Keratinocyte (primary cell): ENCODE measurements at regions not wholly inside any gene's neighbourhood (a gene's known extent, or its start where the extent isn't known, plus 50 kb on each side); places are given as distances from the start of the nearest gene placed in this dataset.

Experiments
- DNase-seq: peaks from one replicate; pipeline ENCODE4 v3.0.0-alpha.2; 2011; ENCODE audit warnings: low read depth, missing footprints, low spot score
- FAIRE-seq: peaks from 2 replicates; lab custom pipeline; 2011; peaks lifted over from hg19 to GRCh38; lab: Jason Lieb, UNC
- H2AFZ ChIP-seq: 2 replicates; pipeline ENCODE4 v1.6.0; 2012; ENCODE audit warnings: low read length, control low read depth, inconsistent platforms; ENCODE audit not compliant: control insufficient read depth
- H3K27ac ChIP-seq: 2 replicates; pipeline ENCODE4 v1.5.1; 2011; ENCODE audit warnings: low read length; ENCODE audit not compliant: control insufficient read depth, insufficient read depth
- H3K27me3 ChIP-seq: 3 replicates; pipeline ENCODE4 v1.6.0; 2011; ENCODE audit warnings: low read length; ENCODE audit not compliant: control insufficient read depth, insufficient read depth; ENCODE audit errors: extremely low read depth
- H3K36me3 ChIP-seq, 2 experiments: 2 replicates in 1 of 2; 3 replicates in 1 of 2; pipeline ENCODE4 v1.5.1; 2011; ENCODE audit warnings: low read length in 2 of 2, mild to moderate bottlenecking in 1 of 2; ENCODE audit not compliant: control insufficient read depth in 2 of 2, insufficient read depth in 2 of 2; ENCODE audit errors: extremely low read depth in 1 of 2
- H3K4me1 ChIP-seq: 3 replicates; pipeline ENCODE4 v1.5.1; 2011; ENCODE audit warnings: low read length; ENCODE audit not compliant: control insufficient read depth, insufficient read depth; ENCODE audit errors: extremely low read depth
- H3K4me2 ChIP-seq: 3 replicates; pipeline ENCODE4 v1.6.0; 2011; ENCODE audit warnings: low read depth, low read length; ENCODE audit not compliant: control insufficient read depth, insufficient read depth; ENCODE audit errors: extremely low read depth
- H3K4me3 ChIP-seq, 3 experiments: fragments of 200-600 bp in 1 of 3; sonication (generic) in 1 of 3; 2 replicates in 2 of 3; 3 replicates in 1 of 3; pipeline ENCODE4 v1.5.1; 2011 to 2016; ENCODE audit warnings: low read length in 3 of 3, mild to moderate bottlenecking in 3 of 3, control low read depth in 2 of 3, inconsistent platforms in 1 of 3, low read depth in 1 of 3, mixed read lengths in 1 of 3, mixed run types in 1 of 3, moderate library complexity in 1 of 3; ENCODE audit not compliant: control insufficient read depth in 2 of 3, insufficient read depth in 2 of 3; ENCODE audit errors: extremely low read depth in 1 of 3
- H3K79me2 ChIP-seq: 2 replicates; pipeline ENCODE4 v1.6.0; 2012; ENCODE audit warnings: low read length; ENCODE audit not compliant: control insufficient read depth, insufficient read depth
- H3K9ac ChIP-seq: 3 replicates; pipeline ENCODE4 v1.6.0; 2011; ENCODE audit warnings: low read length; ENCODE audit not compliant: control insufficient read depth, insufficient read depth; ENCODE audit errors: extremely low read depth
- H3K9me1 ChIP-seq: 3 replicates; pipeline ENCODE4 v1.6.0; 2011; ENCODE audit warnings: low read length; ENCODE audit not compliant: control insufficient read depth, insufficient read depth; ENCODE audit errors: extremely low read depth
- H3K9me3 ChIP-seq: 2 replicates; pipeline ENCODE4 v1.5.1; 2012; ENCODE audit warnings: low read depth, low read length; ENCODE audit not compliant: control insufficient read depth
- H4K20me1 ChIP-seq: 3 replicates; pipeline ENCODE4 v1.6.0; 2011; ENCODE audit warnings: low read length; ENCODE audit not compliant: control insufficient read depth, insufficient read depth; ENCODE audit errors: extremely low read depth
- CTCF ChIP-seq, 3 experiments: IDR thresholded peaks in 1 of 3; conservative IDR thresholded peaks in 1 of 3; optimal IDR thresholded peaks in 1 of 3; 2 replicates in 2 of 3; 3 replicates in 1 of 3; pipeline versions ENCODE3 to v1.5.1; 2011; ENCODE audit warnings: low read length in 3 of 3, mild to moderate bottlenecking in 3 of 3, moderate library complexity in 2 of 3, control low read depth in 1 of 3, inconsistent platforms in 1 of 3; ENCODE audit not compliant: insufficient read depth in 2 of 3; ENCODE audit errors: extremely low read depth in 1 of 3
- EZH2 ChIP-seq: IDR thresholded peaks from one replicate; pipeline ENCODE4 v1.6.1; 2012; ENCODE audit warnings: inconsistent platforms, mild to moderate bottlenecking, low read length, moderate library complexity
- dilution Hi-C: fragments of 300-500 bp; cut with MboI; formaldehyde crosslinking; loops from one replicate; pipeline ENCODE4 v1.7.0; 2020; ENCODE audit warnings: low sequenced_read_pairs; ENCODE audit not compliant: extremely low pct_ligation_motif_present

- dilution Hi-C loops, result no loop called here
- H3K27ac ChIP-seq, result no peak overlapping the region
- H3K9me3 ChIP-seq, result no peaks in the 10 kb centered on the region
- H3K36me3 ChIP-seq, result no peaks in the 10 kb centered on the region
- H3K9ac ChIP-seq, result no peak overlapping the region
- no peak overlapping the region for H3K4me3 ChIP-seq
- H3K4me2 ChIP-seq, result no peak overlapping the region
- H3K9me1 ChIP-seq, result no peaks in the 10 kb centered on the region
- FAIRE-seq, result no peak
- H2AFZ ChIP-seq, result no peak overlapping the region
- TF ChIP-seq CTCF (optimal IDR thresholded peaks at IDR 0.05 in 1 of 3, IDR thresholded peaks at IDR 0.05 in 1 of 3, conservative IDR thresholded peaks at IDR 0.05 in 1 of 3; ENCODE audit: extremely low read depth in 1 of 3, insufficient read depth in 2 of 3, low read length in 3 of 3), result no peak
- TF ChIP-seq EZH2, result no peak
- no peaks in the 10 kb centered on the region for H4K20me1 ChIP-seq
- H3K79me2 ChIP-seq, result no peaks in the 10 kb centered on the region
- DNase-seq, result no peak
- H3K27me3 ChIP-seq, result peaks cover 14% of the 10 kb centered on the region
- peaks cover 4% of the 10 kb centered on the region for H3K4me1 ChIP-seq
These were observed 142.9 kb upstream of the WNT4 start for GRCh38 chr1:22285549-22286396.

- TF ChIP-seq CTCF (optimal IDR thresholded peaks at IDR 0.05 in 1 of 3, IDR thresholded peaks at IDR 0.05 in 1 of 3, conservative IDR thresholded peaks at IDR 0.05 in 1 of 3; ENCODE audit: extremely low read depth in 1 of 3, insufficient read depth in 2 of 3, low read length in 3 of 3), result no peak
- no peak for TF ChIP-seq EZH2
- H3K9me3 ChIP-seq, result no peaks in the 10 kb centered on the region
- no peak for DNase-seq
- H3K4me2 ChIP-seq, result no peak overlapping the region
- no peak for FAIRE-seq
- H3K36me3 ChIP-seq, result no peaks in the 10 kb centered on the region
- dilution Hi-C loops, result no loop called here
- H3K27me3 ChIP-seq, result peaks cover 14% of the 10 kb centered on the region
- H3K4me3 ChIP-seq, result no peak overlapping the region
- H3K27ac ChIP-seq, result no peak overlapping the region
- no peaks in the 10 kb centered on the region for H4K20me1 ChIP-seq
- H3K9me1 ChIP-seq, result no peaks in the 10 kb centered on the region
- H3K4me1 ChIP-seq, result peaks cover 4% of the 10 kb centered on the region
- no peak overlapping the region for H2AFZ ChIP-seq
- H3K79me2 ChIP-seq, result no peaks in the 10 kb centered on the region
- H3K9ac ChIP-seq, result no peak overlapping the region
These were observed 143.6 kb upstream of the WNT4 start for GRCh38 chr1:22286491-22286890.
